ENCODE measurements at regions not wholly inside any gene's neighbourhood (a gene's known extent, or its start where the extent isn't known, plus 50 kb on each side); places are given as distances from the start of the nearest gene placed in this dataset.

DNA sequence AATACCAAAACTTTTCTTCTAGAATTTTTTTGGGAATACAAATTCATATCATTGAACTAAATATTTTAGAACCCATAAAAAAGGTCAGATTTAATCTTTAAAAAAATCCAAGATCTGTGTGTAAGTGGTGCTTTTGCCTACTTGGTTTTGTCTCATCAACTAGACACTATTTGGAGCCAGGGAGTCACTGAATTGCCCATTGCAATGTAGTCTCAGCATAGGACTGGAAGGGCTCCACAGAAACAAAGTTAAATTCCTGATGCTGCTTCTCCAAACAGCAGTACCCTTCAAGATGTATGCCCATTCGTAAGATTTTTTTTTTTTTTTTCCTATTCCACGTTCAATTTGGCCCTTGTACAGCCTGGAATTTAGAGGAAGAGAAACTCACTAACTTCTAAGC, 208.0 kb upstream of the MPDZ start:
- Mint-ChIP-seq H3K9me3 (no peaks in the 10 kb centered on the region), H3K4me3 (no peak overlapping the region), H3K27me3 (no peaks in the 10 kb centered on the region), H3K27ac (no peak overlapping the region), H3K36me3 (no peaks in the 10 kb centered on the region), H3K4me1 (ENCODE audit: unreplicated experiment) (peaks cover 20% of the 10 kb centered on the region)
- DNase-seq (ENCODE audit: extremely low spot score, unreplicated experiment): no peak
- TF ChIP-seq, protein P1, sequence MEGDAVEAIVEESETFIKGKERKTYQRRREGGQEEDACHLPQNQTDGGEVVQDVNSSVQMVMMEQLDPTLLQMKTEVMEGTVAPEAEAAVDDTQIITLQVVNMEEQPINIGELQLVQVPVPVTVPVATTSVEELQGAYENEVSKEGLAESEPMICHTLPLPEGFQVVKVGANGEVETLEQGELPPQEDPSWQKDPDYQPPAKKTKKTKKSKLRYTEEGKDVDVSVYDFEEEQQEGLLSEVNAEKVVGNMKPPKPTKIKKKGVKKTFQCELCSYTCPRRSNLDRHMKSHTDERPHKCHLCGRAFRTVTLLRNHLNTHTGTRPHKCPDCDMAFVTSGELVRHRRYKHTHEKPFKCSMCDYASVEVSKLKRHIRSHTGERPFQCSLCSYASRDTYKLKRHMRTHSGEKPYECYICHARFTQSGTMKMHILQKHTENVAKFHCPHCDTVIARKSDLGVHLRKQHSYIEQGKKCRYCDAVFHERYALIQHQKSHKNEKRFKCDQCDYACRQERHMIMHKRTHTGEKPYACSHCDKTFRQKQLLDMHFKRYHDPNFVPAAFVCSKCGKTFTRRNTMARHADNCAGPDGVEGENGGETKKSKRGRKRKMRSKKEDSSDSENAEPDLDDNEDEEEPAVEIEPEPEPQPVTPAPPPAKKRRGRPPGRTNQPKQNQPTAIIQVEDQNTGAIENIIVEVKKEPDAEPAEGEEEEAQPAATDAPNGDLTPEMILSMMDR (conservative IDR thresholded peaks at IDR 0.05): no peak

DNA sequence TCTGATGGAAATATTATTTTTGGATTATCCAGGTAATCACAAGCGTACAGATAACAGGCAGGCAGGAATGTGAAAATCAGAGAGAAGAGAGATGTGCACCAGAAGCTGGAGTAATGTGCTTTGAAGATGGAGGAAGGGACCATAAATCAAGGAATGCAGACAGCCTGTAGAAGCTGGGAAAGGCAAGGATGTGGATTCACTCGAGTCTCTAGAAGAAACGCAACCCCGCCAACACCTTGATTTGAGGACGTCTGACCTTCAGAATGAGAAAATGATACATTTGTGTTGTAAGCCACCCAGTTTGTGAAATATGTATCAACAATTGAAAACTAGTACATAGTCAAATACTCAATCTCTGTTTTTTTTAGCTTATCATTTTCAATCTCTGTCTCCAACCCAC, 207.6 kb upstream of the MPDZ start:
- Mint-ChIP-seq H3K27me3 (no peaks in the 10 kb centered on the region), H3K36me3 (no peaks in the 10 kb centered on the region), H3K27ac (no peak overlapping the region), H3K4me3 (no peak overlapping the region), H3K4me1 (ENCODE audit: unreplicated experiment) (peaks cover 19% of the 10 kb centered on the region), H3K9me3 (no peaks in the 10 kb centered on the region)
- TF ChIP-seq, protein P1 (conservative IDR thresholded peaks at IDR 0.05): no peak
- no peak for DNase-seq (ENCODE audit: extremely low spot score, unreplicated experiment)

DNA sequence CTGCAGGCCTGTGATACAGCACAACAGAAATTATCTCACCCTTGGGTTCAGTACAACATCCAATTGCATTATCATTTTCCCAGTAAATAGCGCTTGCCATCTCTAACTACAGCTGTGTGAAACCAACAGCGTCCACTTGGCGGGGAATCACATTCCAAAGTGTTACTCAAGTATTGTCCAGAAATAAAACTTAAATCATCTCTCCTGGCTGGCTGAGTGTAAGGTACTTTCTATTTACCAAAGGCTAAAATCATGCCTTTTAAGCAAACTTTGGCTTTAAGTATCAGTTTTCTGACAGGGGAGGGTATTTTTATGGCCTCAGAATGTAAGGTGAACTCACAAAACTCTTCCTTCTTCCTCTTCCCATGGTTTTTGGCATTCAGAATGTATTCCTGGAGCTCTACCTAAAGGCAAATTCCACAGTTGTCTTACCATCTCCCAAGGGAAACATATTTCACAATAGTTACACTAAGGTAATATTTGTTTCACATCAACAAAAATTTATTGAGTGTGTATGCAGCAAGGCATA, 205.6 kb upstream of the MPDZ start:
- no peak for DNase-seq (ENCODE audit: extremely low spot score, unreplicated experiment)
- H3K27me3 Mint-ChIP-seq: no peaks in the 10 kb centered on the region

DNA sequence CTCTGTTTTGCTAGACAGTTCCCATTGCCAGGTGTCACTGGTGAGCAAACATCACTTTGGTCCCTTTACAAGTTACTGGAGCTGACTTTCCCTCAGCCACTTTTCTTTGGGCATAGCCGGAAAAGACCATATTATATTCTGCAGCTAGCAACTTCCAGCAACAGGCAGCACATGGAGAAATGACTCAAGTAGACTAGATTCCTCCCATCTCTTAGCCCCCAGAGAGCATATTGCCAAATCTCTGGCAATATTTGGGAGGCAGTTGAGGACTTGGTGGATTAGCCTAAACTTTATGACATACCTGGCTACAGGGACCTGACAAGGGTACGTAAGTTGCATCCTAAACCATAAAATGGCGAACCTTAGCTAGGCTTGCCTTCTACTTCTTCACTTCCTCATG, 204.7 kb upstream of the MPDZ start:
- Mint-ChIP-seq H3K27ac (no peak overlapping the region), H3K4me3 (no peak overlapping the region), H3K27me3 (no peaks in the 10 kb centered on the region), H3K4me1 (ENCODE audit: unreplicated experiment) (peaks cover 6% of the 10 kb centered on the region), H3K36me3 (no peaks in the 10 kb centered on the region), H3K9me3 (peaks cover 4% of the 10 kb centered on the region)
- DNase-seq (ENCODE audit: extremely low spot score, unreplicated experiment): no peak
- TF ChIP-seq, protein P1 (conservative IDR thresholded peaks at IDR 0.05): no peak

More for the DNA sequence above, 205.6 kb upstream of the MPDZ start:
- Mint-ChIP-seq H3K36me3 (no peaks in the 10 kb centered on the region), H3K4me3 (no peak overlapping the region), H3K9me3 (peaks cover 4% of the 10 kb centered on the region), H3K27ac (no peak overlapping the region), H3K4me1 (ENCODE audit: unreplicated experiment) (peaks cover 4% of the 10 kb centered on the region)
- TF ChIP-seq, protein P1 (conservative IDR thresholded peaks at IDR 0.05): no peak

DNA sequence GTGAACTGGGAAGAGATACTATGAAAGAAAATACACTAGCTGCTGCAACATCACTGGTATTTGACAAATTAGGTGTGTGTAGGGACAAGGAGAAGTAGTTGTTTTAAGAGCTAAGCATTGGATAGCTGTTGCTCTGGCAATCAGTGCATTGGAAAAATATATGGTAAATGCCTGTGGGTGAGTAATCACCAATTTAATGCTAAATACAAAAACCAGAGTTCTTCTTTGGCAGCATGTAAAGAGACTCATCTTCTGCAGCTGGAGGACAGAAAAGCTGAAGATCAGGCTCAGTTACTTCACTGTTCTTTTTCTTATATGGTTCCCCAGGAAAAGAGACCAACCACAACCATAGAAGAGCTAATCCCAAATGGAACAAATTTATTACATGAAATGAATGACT, 201.8 kb upstream of the MPDZ start:
- H3K4me1 Mint-ChIP-seq (ENCODE audit: unreplicated experiment): peaks cover 17% of the 10 kb centered on the region
- H3K36me3 Mint-ChIP-seq: no peaks in the 10 kb centered on the region
- no peaks in the 10 kb centered on the region for H3K27me3 Mint-ChIP-seq
- no peak overlapping the region for H3K4me3 Mint-ChIP-seq
- TF ChIP-seq, protein P1 (conservative IDR thresholded peaks at IDR 0.05): no peak
- DNase-seq (ENCODE audit: extremely low spot score, unreplicated experiment): no peak
- H3K9me3 Mint-ChIP-seq: peaks cover 8% of the 10 kb centered on the region
- no peak overlapping the region for H3K27ac Mint-ChIP-seq

DNA sequence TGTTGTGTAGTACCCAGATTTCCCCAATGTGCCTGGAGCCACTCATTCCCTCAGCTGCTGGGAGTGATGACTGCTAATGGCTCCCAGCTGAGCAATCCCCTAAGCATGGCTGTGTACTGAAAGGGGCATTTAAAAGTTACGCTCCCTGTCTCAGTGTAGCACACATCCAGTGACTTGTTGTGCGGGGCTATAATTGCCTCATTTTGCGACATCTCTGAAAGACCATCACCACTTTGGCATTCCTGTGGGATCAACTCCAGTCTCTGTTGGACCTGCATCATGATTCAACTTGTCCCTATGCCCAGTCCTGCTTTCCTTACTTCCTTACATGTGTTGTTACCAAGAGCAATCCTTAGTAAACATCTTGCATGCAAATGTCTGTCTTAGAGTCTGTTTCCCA, 201.2 kb upstream of the MPDZ start:
- H3K4me3 Mint-ChIP-seq: no peak overlapping the region
- H3K27me3 Mint-ChIP-seq: no peaks in the 10 kb centered on the region
- TF ChIP-seq, protein P1 (conservative IDR thresholded peaks at IDR 0.05): no peak
- peaks cover 8% of the 10 kb centered on the region for H3K9me3 Mint-ChIP-seq
- H3K36me3 Mint-ChIP-seq: no peaks in the 10 kb centered on the region
- H3K27ac Mint-ChIP-seq: no peak overlapping the region
- no peak for DNase-seq (ENCODE audit: extremely low spot score, unreplicated experiment)
- H3K4me1 Mint-ChIP-seq (ENCODE audit: unreplicated experiment): peaks cover 17% of the 10 kb centered on the region
